ENCODE measurements at regions not wholly inside any gene's neighbourhood (a gene's known extent, or its start where the extent isn't known, plus 50 kb on each side); places are given as distances from the start of the nearest gene placed in this dataset.

- TF ChIP-seq SIN3A (IDR thresholded peaks at IDR 0.05; ENCODE audit: low read depth, low read length) (no peak), CTCF (IDR thresholded peaks at IDR 0.05 in 2 of 3, conservative IDR thresholded peaks at IDR 0.05 in 1 of 3; ENCODE audit: control insufficient read depth in 2 of 3, extremely low read depth in 1 of 3, insufficient read depth in 1 of 3, low read depth in 3 of 3, low read length in 3 of 3) (no peak), EP300 (IDR thresholded peaks at IDR 0.05; ENCODE audit: borderline replicate concordance in 1 of 2, control insufficient read depth in 1 of 2, low read depth in 2 of 2, low read length in 2 of 2) (no peak), ZBTB4 (CRISPR knock-in tag; IDR thresholded peaks at IDR 0.05) (no peak), ESRRA (IDR thresholded peaks at IDR 0.05; ENCODE audit: low read length) (no peak), CEBPB (IDR thresholded peaks at IDR 0.05; ENCODE audit: borderline replicate concordance in 1 of 2, low read depth in 2 of 2, low read length in 2 of 2) (no peak), POLR2A (IDR thresholded peaks at IDR 0.05; ENCODE audit: low read depth, low read length) (no peak), MAX (IDR thresholded peaks at IDR 0.05; ENCODE audit: low read depth, low read length) (no peak), SREBF2 (IDR thresholded peaks at IDR 0.05; ENCODE audit: low read length) (no peak)
Observed at GRCh38 chr5:159785656-159786055, 130.6 kb upstream of the ADRA1B start.

All from GM12878 (cell line).